ENCODE measurements at regions not wholly inside any gene's neighbourhood (a gene's known extent, or its start where the extent isn't known, plus 50 kb on each side); places are given as distances from the start of the nearest gene placed in this dataset.

- TF ChIP-seq, protein P1, sequence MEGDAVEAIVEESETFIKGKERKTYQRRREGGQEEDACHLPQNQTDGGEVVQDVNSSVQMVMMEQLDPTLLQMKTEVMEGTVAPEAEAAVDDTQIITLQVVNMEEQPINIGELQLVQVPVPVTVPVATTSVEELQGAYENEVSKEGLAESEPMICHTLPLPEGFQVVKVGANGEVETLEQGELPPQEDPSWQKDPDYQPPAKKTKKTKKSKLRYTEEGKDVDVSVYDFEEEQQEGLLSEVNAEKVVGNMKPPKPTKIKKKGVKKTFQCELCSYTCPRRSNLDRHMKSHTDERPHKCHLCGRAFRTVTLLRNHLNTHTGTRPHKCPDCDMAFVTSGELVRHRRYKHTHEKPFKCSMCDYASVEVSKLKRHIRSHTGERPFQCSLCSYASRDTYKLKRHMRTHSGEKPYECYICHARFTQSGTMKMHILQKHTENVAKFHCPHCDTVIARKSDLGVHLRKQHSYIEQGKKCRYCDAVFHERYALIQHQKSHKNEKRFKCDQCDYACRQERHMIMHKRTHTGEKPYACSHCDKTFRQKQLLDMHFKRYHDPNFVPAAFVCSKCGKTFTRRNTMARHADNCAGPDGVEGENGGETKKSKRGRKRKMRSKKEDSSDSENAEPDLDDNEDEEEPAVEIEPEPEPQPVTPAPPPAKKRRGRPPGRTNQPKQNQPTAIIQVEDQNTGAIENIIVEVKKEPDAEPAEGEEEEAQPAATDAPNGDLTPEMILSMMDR (IDR thresholded peaks at IDR 0.05 in 4 of 5, conservative IDR thresholded peaks at IDR 0.05 in 1 of 5): no peak
- TF ChIP-seq POLR2A (IDR thresholded peaks at IDR 0.05): no peak
These were observed 2276.2 kb downstream of the TP53TG3F start for GRCh38 chr16:35735403-35736251.

Measured in gastrocnemius medialis (tissue), 4 donors.